ENCODE measurements at regions not wholly inside any gene's neighbourhood (a gene's known extent, or its start where the extent isn't known, plus 50 kb on each side); places are given as distances from the start of the nearest gene placed in this dataset.
A peak's percentile ranks its signal among the peaks of the same experiment; 100 is the strongest.

DNA sequence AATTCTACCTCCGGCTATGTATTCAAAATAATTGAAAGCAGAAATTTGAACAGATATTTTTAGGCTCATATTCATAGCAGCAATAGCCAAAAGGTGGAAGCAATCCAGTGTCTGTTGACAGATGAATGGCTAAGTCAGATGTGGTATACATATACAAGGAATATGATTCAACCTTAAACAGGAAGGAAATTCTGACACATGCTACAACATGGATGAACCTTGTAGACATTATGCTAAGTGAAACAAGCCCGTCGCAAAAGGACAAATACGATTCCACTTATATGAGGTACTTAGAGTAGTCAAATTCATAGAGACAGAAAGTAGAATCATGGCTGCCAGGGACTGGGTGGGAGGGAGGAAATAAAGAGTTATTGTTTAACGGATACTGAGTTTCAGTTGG is 331.6 kb downstream of the PCNX1 start:
- Histone ChIP-seq H4K20me1 (replicated peaks; ENCODE audit: control insufficient read depth, extremely low read depth, insufficient read depth, low read length) (no peaks in the 10 kb centered on the region), H3K9me3 (replicated peaks; ENCODE audit: control insufficient read depth, insufficient read depth, low read length) (no peaks in the 10 kb centered on the region), H2AFZ (ENCODE audit: low read depth, low read length) (no peak overlapping the region), H3K4me3 (replicated peaks in 1 of 3; ENCODE audit: insufficient read depth in 1 of 3, low read depth in 1 of 3, low read length in 3 of 3) (no peak overlapping the region), H3K36me3 (ENCODE audit: control insufficient read depth in 2 of 2, extremely low read depth in 1 of 2, insufficient read depth in 2 of 2, low read length in 2 of 2) (no peaks in the 10 kb centered on the region), H3K4me1 (ENCODE audit: control insufficient read depth, extremely low read depth, insufficient read depth, low read length) (peaks cover 3% of the 10 kb centered on the region), H3K79me2 (ENCODE audit: control insufficient read depth, insufficient read depth, low read length) (no peaks in the 10 kb centered on the region), H3K27me3 (ENCODE audit: control insufficient read depth in 2 of 2, insufficient read depth in 2 of 2, low read length in 2 of 2) (no peaks in the 10 kb centered on the region), H3K4me2 (ENCODE audit: insufficient read depth, low read length) (no peak overlapping the region), H3K9me1 (replicated peaks; ENCODE audit: control insufficient read depth, extremely low read depth, insufficient read depth, low read length) (no peaks in the 10 kb centered on the region), H3K27ac (ENCODE audit: insufficient read depth, low read depth, low read length) (no peak overlapping the region), H3K9ac (replicated peaks; ENCODE audit: extremely low read depth, insufficient read depth, low read length) (no peak overlapping the region)
- dilution Hi-C loops (cut with MboI; ENCODE audit: extremely low pct_ligation_motif_present, low sequenced_read_pairs), result no loop called here
- intact Hi-C loops (cut with micrococcal nuclease), result no loop called here
- no TSS peak for BruUV-seq (replicated peaks)
- DNase-seq (ENCODE audit: low read depth, low spot score) (peak; percentile 19), FAIRE-seq (no peak)
- POLR2A ChIA-PET, result no interaction called here
- CTCF ChIA-PET, result no interaction called here
- no peak for TF ChIP-seq POLR2A (IDR thresholded peaks at IDR 0.05; ENCODE audit: low read depth, low read length)

DNA sequence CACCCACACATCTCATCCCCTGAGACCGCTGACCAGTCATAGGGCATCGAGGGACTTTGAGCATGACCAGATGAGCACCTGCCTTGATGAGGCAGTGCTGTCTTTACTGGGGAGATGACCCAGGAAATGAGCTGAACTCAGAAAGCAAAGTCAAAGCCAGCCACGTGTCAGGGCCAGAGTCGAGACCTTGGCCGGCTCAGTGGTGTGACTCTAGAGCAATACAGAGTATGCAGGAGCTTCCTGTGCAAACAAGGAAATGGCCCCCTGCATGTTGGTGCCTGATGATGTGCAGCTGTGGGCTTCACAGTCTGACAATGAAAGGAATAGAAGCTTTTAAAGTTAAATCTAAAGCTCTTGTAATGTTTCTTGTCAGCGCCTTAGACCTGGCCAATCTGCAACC is 332.9 kb downstream of the PCNX1 start:
- Histone ChIP-seq H3K9me1 (replicated peaks; ENCODE audit: control insufficient read depth, extremely low read depth, insufficient read depth, low read length) (no peaks in the 10 kb centered on the region), H3K4me1 (ENCODE audit: control insufficient read depth, extremely low read depth, insufficient read depth, low read length) (peaks cover 3% of the 10 kb centered on the region), H3K36me3 (ENCODE audit: control insufficient read depth in 2 of 2, extremely low read depth in 1 of 2, insufficient read depth in 2 of 2, low read length in 2 of 2) (no peaks in the 10 kb centered on the region), H3K9me3 (replicated peaks; ENCODE audit: control insufficient read depth, insufficient read depth, low read length) (no peaks in the 10 kb centered on the region), H2AFZ (ENCODE audit: low read depth, low read length) (no peak overlapping the region), H3K27me3 (ENCODE audit: control insufficient read depth in 2 of 2, insufficient read depth in 2 of 2, low read length in 2 of 2) (no peaks in the 10 kb centered on the region), H3K4me2 (ENCODE audit: insufficient read depth, low read length) (no peak overlapping the region), H3K9ac (replicated peaks; ENCODE audit: extremely low read depth, insufficient read depth, low read length) (no peak overlapping the region), H3K4me3 (replicated peaks in 1 of 3; ENCODE audit: insufficient read depth in 1 of 3, low read depth in 1 of 3, low read length in 3 of 3) (no peak overlapping the region), H4K20me1 (replicated peaks; ENCODE audit: control insufficient read depth, extremely low read depth, insufficient read depth, low read length) (no peaks in the 10 kb centered on the region), H3K79me2 (ENCODE audit: control insufficient read depth, insufficient read depth, low read length) (no peaks in the 10 kb centered on the region), H3K27ac (ENCODE audit: insufficient read depth, low read depth, low read length) (no peak overlapping the region)
- no TSS peak for BruUV-seq (replicated peaks)
- no peak for TF ChIP-seq JUN (IDR thresholded peaks at IDR 0.05; ENCODE audit: borderline replicate concordance, insufficient read depth, insufficient read length, low read depth)
- TF ChIP-seq POLR2A (IDR thresholded peaks at IDR 0.05; ENCODE audit: low read depth, low read length), result no peak
- no peak for TF ChIP-seq GATA2 (IDR thresholded peaks at IDR 0.05; ENCODE audit: insufficient read depth, insufficient read length, low read depth, low read length)
- no peak for TF ChIP-seq FOS (IDR thresholded peaks at IDR 0.05; ENCODE audit: borderline replicate concordance, insufficient read depth, low read length)
- TF ChIP-seq, protein P1, sequence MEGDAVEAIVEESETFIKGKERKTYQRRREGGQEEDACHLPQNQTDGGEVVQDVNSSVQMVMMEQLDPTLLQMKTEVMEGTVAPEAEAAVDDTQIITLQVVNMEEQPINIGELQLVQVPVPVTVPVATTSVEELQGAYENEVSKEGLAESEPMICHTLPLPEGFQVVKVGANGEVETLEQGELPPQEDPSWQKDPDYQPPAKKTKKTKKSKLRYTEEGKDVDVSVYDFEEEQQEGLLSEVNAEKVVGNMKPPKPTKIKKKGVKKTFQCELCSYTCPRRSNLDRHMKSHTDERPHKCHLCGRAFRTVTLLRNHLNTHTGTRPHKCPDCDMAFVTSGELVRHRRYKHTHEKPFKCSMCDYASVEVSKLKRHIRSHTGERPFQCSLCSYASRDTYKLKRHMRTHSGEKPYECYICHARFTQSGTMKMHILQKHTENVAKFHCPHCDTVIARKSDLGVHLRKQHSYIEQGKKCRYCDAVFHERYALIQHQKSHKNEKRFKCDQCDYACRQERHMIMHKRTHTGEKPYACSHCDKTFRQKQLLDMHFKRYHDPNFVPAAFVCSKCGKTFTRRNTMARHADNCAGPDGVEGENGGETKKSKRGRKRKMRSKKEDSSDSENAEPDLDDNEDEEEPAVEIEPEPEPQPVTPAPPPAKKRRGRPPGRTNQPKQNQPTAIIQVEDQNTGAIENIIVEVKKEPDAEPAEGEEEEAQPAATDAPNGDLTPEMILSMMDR (IDR thresholded peaks at IDR 0.05; ENCODE audit: extremely low read depth in 1 of 2, insufficient read depth in 1 of 2, low read depth in 1 of 2, low read length in 2 of 2), result no peak
- TF ChIP-seq MYC (IDR thresholded peaks at IDR 0.05; ENCODE audit: low read depth, low read length), result no peak
- TF ChIP-seq POLR2AphosphoS5 (IDR thresholded peaks at IDR 0.05; ENCODE audit: insufficient read depth, low read depth, low read length), result no peak
- TF ChIP-seq, protein P2, sequence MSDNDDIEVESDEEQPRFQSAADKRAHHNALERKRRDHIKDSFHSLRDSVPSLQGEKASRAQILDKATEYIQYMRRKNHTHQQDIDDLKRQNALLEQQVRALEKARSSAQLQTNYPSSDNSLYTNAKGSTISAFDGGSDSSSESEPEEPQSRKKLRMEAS (IDR thresholded peaks at IDR 0.05; ENCODE audit: insufficient read depth, insufficient read length), result no peak
- no peak for TF ChIP-seq EZH2 (IDR thresholded peaks at IDR 0.05; ENCODE audit: borderline replicate concordance, low read depth, low read length, severe bottlenecking)
- intact Hi-C loops (cut with micrococcal nuclease) (no loop called here), dilution Hi-C loops (cut with MboI; ENCODE audit: extremely low pct_ligation_motif_present, low sequenced_read_pairs) (no loop called here)
- DNase-seq (ENCODE audit: low read depth, low spot score) (no peak), FAIRE-seq (no peak)
- CTCF ChIA-PET, result interaction anchor here (1.5 kb wide), 1 partner anchor 70 kb away, joined by 4 read pairs; no protein-coding TSS in a partner anchor
- POLR2A ChIA-PET, result no interaction called here
